GM04504 (cell line): ENCODE measurements at regions not wholly inside any gene's neighbourhood (a gene's known extent, or its start where the extent isn't known, plus 50 kb on each side); places are given as distances from the start of the nearest gene placed in this dataset.
"Not testable (repeated sequence)": the region's sequence is repeated elsewhere in the genome, so short reads cannot be mapped to it uniquely, and the experiment has no call there.

ENCODE experiments used
- DNase-seq: peaks from one replicate; pipeline ENCODE4 v3.0.0-alpha.2; 2012; ENCODE audit warnings: low read depth

GRCh38 chr5:30596495-30597064 is 596.9 kb upstream of the CDH6 start:
- no peak for DNase-seq

DNA sequence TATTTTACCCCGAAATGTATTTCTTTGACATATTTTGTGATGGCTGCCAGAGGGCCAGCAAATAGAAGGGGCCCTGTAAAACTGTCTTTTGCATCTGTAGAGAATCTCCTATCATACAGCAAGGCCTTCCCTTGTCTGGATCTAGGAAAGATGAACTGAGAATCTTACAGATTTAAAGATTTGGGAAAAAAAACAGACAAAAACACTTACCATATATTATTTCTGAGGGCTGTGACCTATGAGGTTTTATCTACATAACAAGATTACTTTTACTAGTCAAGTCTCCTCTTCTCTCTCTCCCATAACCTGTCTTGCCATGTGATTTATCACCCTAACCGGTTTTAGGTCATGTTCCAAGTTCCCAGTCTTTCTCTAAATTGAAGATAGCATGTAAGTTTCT is 599.2 kb upstream of the CDH6 start:
- no peak for DNase-seq

- DNase-seq: no peak
Observed at GRCh38 chr5:30592833-30593232, 600.7 kb upstream of the CDH6 start.

GRCh38 chr5:30581198-30581935 is 612.1 kb upstream of the CDH6 start:
- DNase-seq: no peak

GRCh38 chr5:30574761-30575160 is 618.7 kb upstream of the CDH6 start:
- no peak for DNase-seq

GRCh38 chr5:30572279-30572678 is 621.2 kb upstream of the CDH6 start:
- no peak for DNase-seq

- DNase-seq: no peak
Observed at GRCh38 chr5:30561771-30562170, 631.7 kb upstream of the CDH6 start.

DNA sequence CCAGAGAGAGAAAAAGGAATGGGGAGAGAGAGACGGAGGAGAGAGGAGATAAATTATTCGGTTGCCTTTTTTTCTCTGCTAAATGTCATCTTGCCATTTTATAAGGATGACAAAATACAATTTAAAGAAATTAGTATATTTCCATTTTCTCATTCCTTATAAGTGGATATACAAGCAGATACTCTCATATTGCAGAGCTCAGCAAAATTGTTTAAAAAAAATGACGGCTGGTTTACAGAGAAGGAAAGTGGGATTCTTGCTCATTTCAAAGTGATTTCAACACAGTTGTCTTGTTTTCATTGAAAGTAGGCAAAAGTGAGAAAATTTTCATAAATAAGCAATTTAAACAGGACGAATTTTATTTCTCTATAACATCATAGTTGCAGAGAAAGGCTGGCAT is 641.9 kb upstream of the CDH6 start:
- no peak for DNase-seq

DNA sequence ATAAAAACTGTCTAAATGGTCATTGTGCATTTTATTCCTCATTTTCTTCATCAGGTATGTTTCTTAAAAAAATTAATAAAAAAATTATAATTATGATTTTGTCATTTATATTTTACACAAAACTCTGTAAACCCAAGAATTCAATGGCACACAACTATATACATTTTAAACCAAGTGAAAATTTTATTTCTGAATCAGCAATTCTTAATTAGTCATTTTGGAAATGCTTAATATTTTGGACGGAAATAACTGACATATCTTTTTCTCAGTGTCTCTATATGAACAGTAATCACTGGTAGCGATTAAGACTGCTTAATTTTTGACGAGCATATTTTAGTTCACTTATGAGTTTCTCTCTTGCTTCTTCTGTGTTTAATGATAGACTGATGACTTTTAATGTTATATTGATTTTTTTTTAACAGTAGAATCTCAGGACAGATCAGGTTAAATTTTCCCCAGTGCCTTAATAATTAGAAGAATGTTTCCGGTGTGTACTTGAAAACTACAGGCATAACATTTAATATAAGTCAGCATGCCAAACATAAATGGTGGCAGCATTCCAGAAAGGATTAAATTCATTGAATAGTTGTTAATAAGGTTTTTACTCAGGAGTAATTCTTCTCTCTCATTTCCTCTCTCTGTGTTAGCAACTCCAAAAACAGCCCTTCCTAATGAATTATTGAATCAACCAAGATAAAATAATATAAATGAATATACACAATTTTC is 644.7 kb upstream of the CDH6 start:
- DNase-seq: no peak

GRCh38 chr5:30540150-30540549 is 653.3 kb upstream of the CDH6 start:
- no peak for DNase-seq

DNA sequence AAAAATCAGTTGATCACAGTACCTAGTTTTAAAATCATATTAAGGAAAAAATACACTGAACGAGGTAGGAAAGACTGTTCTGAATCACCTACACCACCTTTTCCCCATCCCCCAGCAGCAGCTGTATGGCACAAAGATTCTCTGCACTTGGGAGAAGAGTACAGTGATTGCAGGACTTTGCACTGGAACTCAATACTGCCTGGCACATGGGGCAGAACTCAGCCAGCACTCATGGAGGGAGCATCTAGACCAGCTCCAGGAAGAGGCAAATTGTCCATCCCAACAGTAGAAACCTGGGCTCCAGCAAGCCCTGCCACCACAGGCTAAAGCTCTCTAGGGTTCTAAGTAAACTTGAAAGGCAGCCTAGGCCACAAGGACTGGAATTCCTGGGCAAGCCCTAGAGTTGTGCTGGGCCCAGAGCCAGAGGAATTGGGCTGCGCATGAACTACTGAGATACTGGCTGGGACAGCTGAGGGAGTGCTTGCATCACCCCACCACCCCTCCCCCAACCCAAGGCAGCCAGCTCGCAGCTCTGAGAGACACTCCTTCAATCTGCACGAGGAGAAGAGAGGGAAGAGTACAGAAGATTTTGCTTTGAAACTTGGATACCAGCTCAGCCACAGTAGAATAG is 654.4 kb upstream of the CDH6 start:
- no peak for DNase-seq

DNA sequence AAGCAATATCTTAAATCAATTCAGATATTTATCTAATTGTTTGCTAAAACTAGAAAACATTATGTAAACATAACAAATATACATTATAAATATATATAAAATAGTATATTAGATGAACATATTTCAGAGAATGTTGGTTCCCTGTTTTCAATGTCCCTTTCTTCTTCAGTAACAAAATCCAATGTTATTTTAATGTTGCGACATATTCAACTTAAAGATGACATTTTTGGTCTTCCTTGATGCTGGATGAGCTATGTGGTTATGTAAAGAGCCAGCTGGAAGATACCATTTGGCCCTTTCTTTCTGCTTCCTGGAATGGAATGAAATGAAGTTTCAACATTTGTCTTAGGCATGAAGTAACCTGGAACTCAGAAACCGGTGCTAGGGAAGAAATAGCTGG is 668.1 kb upstream of the CDH6 start:
- no peak for DNase-seq

GRCh38 chr5:30524428-30524827 is 669.1 kb upstream of the CDH6 start:
- no peak for DNase-seq

GRCh38 chr5:30523061-30523460 is 670.4 kb upstream of the CDH6 start:
- DNase-seq: no peak

DNA sequence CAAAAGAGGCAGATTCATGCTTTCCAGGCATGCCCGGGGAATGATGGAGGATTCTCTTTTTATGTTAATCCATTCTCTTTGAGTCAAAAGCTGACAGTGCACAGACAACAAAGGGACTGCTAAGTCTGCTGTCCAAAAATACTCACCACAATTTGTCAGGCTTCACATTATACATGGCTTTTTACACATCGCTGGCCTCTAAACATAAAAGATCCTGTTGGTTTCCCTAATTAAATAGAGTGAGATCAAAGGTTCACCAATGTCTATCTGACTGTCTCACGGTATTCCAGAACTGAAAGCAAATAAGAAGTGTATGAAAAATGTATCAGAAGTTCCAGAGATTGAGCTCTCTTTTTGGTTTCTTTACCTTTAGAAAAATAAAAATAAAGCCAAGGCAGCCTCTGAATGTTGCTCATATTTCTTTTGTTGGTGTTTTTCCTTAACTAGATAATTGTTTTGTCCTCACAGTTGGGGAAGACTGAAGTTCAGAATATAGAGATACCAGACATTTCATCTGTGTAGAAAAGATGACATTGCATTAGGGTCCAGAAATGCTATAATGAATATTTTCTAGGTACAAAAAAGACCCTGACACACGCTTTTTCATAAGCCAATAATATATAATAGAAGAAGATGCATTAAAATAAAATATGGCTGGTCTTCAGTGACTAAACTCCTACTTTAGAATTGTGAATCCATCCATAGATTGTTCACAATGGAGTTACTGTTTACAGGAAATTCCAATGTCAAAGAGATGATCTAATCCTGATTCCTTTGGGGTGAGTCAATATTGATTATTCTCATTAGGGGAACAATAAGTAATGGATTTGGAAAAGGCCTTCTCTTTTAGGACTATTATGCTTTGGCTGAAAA is 688.2 kb upstream of the CDH6 start:
- no peak for DNase-seq

GRCh38 chr5:30502277-30502676 is 691.2 kb upstream of the CDH6 start:
- no peak for DNase-seq

DNA sequence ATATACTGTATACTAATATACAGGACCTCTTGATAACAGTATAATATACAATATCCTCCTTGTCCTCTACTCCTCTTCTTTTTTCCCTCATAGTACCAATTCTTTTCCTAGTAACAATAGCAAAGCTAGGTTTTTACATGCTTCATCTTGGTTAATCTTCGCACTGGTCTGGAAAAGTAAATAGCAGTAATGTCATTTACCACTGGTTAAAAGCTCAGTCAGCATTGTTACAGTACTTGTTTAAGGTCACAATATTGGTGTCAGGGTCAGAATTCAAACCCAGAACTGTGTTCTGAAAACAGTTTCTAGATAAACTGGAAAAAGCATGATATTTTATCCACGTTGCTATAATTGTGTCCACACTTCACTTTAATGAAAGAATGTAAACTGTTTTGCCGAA is 692.4 kb upstream of the CDH6 start:
- DNase-seq: no peak

GRCh38 chr5:30500513-30500912 is 693.0 kb upstream of the CDH6 start:
- DNase-seq: no peak

GRCh38 chr5:30499402-30499801 is 694.1 kb upstream of the CDH6 start:
- no peak for DNase-seq

DNA sequence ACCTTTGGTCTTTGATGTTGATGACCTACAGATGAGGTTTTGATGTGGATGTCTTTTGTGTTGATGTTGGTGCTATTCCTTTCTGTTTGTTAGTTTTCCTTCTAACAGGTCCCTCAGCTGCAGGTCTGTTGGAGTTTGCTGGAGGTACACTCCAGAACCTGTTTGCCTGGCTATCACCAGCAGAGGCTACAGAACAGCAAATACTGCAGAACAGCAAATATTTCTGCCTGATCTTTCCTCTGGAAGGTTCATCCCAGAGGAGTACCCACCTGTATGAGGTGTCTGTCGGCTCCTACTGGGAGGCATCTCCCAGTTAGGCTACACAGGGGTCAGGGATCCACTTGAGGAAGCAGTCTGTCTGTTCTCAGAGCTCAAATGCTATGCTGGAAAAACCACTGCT is 694.5 kb upstream of the CDH6 start:
- DNase-seq: no peak

- DNase-seq: not testable (repeated sequence)
Observed at GRCh38 chr5:30498509-30498908, 695.0 kb upstream of the CDH6 start.

DNA sequence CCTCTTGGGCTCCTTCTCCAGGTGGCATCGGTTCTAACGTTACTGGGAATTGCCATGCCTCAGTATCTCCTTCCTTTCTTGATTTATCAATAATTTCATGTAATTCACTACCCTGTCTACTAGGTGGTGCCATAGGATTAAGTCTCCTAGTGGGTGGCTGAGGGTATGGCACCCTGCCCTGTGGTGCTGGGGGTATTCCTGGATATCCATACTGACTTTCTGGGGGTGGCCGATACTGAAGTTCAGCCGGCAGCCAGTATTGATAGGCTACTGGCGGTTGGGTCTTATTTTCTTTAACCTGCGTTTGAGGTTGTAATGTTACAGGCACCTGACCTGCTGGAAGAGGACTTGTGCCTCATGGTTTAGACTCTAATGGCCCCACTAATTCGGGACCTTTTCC is 699.4 kb upstream of the CDH6 start:
- DNase-seq: not testable (repeated sequence)
